GM18873 (cell line): ENCODE measurements at regions not wholly inside any gene's neighbourhood (a gene's known extent, or its start where the extent isn't known, plus 50 kb on each side); places are given as distances from the start of the nearest gene placed in this dataset.
A peak's percentile ranks its signal among the peaks of the same experiment; 100 is the strongest.
"Not testable (repeated sequence)": the region's sequence is repeated elsewhere in the genome, so short reads cannot be mapped to it uniquely, and the experiment has no call there.

ENCODE experiments used
- ATAC-seq: cut with Tn5 transposase; IDR thresholded peaks from one replicate; pipeline ENCODE4 v1.9.1; 2021; ENCODE audit warnings: mild to moderate bottlenecking, moderate library complexity, moderate number of reproducible peaks; ENCODE audit not compliant: unreplicated experiment, low FRiP score

GRCh38 chr9:107768224-107768623 is 278.7 kb upstream of the KLF4 start:
- ATAC-seq: no peak

GRCh38 chr9:107767711-107768110 is 278.1 kb upstream of the KLF4 start:
- no peak for ATAC-seq

- not testable (repeated sequence) for ATAC-seq
These were observed 273.9 kb upstream of the KLF4 start for GRCh38 chr9:107763469-107763868.

GRCh38 chr9:107761307-107761706 is 271.7 kb upstream of the KLF4 start:
- ATAC-seq: no peak

- ATAC-seq: no peak
These were observed 271.1 kb upstream of the KLF4 start for GRCh38 chr9:107760469-107761242.

- ATAC-seq: no peak
These were observed 270.2 kb upstream of the KLF4 start for GRCh38 chr9:107759823-107760166.

- no peak for ATAC-seq
These were observed 269.6 kb upstream of the KLF4 start for GRCh38 chr9:107759009-107759822.

GRCh38 chr9:107756091-107756490 is 266.5 kb upstream of the KLF4 start:
- ATAC-seq: no peak

GRCh38 chr9:107755246-107755645 is 265.7 kb upstream of the KLF4 start:
- ATAC-seq: no peak

- ATAC-seq: peak; percentile 89
These were observed 262.1 kb upstream of the KLF4 start for GRCh38 chr9:107751567-107752210.

- no peak for ATAC-seq
These were observed 261.4 kb upstream of the KLF4 start for GRCh38 chr9:107750741-107751566.

GRCh38 chr9:107749787-107750444 is 260.3 kb upstream of the KLF4 start:
- ATAC-seq: no peak

GRCh38 chr9:107744873-107745272 is 255.3 kb upstream of the KLF4 start:
- no peak for ATAC-seq

GRCh38 chr9:107742531-107743309 is 253.2 kb upstream of the KLF4 start:
- ATAC-seq: no peak

GRCh38 chr9:107740088-107740980 is 250.8 kb upstream of the KLF4 start:
- ATAC-seq: no peak

- no peak for ATAC-seq
These were observed 250.1 kb upstream of the KLF4 start for GRCh38 chr9:107739601-107740082.

- no peak for ATAC-seq
These were observed 249.2 kb upstream of the KLF4 start for GRCh38 chr9:107738789-107739188.
